HepG2 (cell line): ENCODE measurements at regions not wholly inside any gene's neighbourhood (a gene's known extent, or its start where the extent isn't known, plus 50 kb on each side); places are given as distances from the start of the nearest gene placed in this dataset.

Source experiments
- ATAC-seq: fragments of 200-7000 bp; cut with Tn5 transposase; 3 replicates; pipeline ENCODE4 v1.9.1; 2020; ENCODE audit warnings: mild to moderate bottlenecking, moderate library complexity
- BruUV-seq: library from RNA; stranded (reverse); fragments of 400-500 nt; replicated peaks from 2 replicates; lab custom pipeline; 2021; lab: Mats Ljungman, UMichigan
- CTCF ChIA-PET: fragments of 300-600 bp; formaldehyde crosslinking; extraction: SDS; loops from one replicate; lab custom pipeline; 2021; ENCODE audit warnings: low total read pairs, inconsistent platforms, low intra/inter-chr PET ratio; lab: Yijun Ruan, JAX
- POLR2A ChIA-PET: fragments of 350-600 bp; sonication (Branson Sonifier 250); formaldehyde crosslinking; loops from one replicate; lab custom pipeline; 2020; ENCODE audit warnings: antibody characterized with exemption, inconsistent platforms; lab: Yijun Ruan, JAX
- DNase-seq: peaks from one replicate; pipeline ENCODE4 v3.0.0-alpha.2; 2015; ENCODE audit warnings: low spot score
- FAIRE-seq: peaks from 3 replicates; lab custom pipeline; 2011; peaks lifted over from hg19 to GRCh38; lab: Jason Lieb, UNC
- H2AFZ ChIP-seq: one replicate; pipeline ENCODE4 v1.6.1; 2011; ENCODE audit warnings: low read length, inconsistent platforms
- H3K27ac ChIP-seq: fragments of 300-600 bp; 3 replicates; pipeline ENCODE4 v1.8.0; 2011; ENCODE audit warnings: mixed run types, mild to moderate bottlenecking, mixed read lengths, low read length, inconsistent platforms; ENCODE audit not compliant: insufficient read depth; ENCODE audit errors: extremely low read length
- H3K27me3 ChIP-seq, 2 experiments: fragments of 200-600 bp in 1 of 2; 2 replicates in 1 of 2; 3 replicates in 1 of 2; pipeline versions ENCODE4 v1.6.0 to v1.8.0; 2011; ENCODE audit warnings: low read length in 2 of 2, mild to moderate bottlenecking in 2 of 2, moderate library complexity in 2 of 2, inconsistent platforms in 1 of 2; ENCODE audit not compliant: insufficient read depth in 2 of 2, control insufficient read depth in 1 of 2
- H3K36me3 ChIP-seq, 2 experiments: fragments of 200-600 bp in 1 of 2; replicated peaks in 1 of 2; 2 replicates in 1 of 2; 3 replicates in 1 of 2; pipeline versions ENCODE4 v1.5.1 to v1.8.0; 2011; ENCODE audit warnings: low read length in 2 of 2, inconsistent platforms in 1 of 2; ENCODE audit not compliant: insufficient read depth in 2 of 2, control insufficient read depth in 1 of 2
- H3K4me1 ChIP-seq: 2 replicates; pipeline ENCODE4 v1.5.1; 2012; ENCODE audit warnings: low read length, inconsistent platforms; ENCODE audit not compliant: insufficient read depth
- H3K4me2 ChIP-seq: 2 replicates; pipeline ENCODE4 v1.6.0; 2011; ENCODE audit warnings: low read depth, low read length, inconsistent platforms
- H3K4me3 ChIP-seq, 3 experiments: fragments of 200-600 bp in 1 of 3; sonication (generic), shearing (Covaris generic) in 1 of 3; replicated peaks in 1 of 3; 2 replicates each; pipeline ENCODE4 v1.5.1; 2011 to 2016; ENCODE audit warnings: low read length in 3 of 3, inconsistent platforms in 2 of 3, low read depth in 2 of 3, mild to moderate bottlenecking in 2 of 3, control low read depth in 1 of 3, mixed read lengths in 1 of 3; ENCODE audit not compliant: insufficient read depth in 1 of 3
- H3K79me2 ChIP-seq: one replicate; pipeline ENCODE4 v1.6.1; 2011; ENCODE audit warnings: low read length, inconsistent platforms; ENCODE audit not compliant: insufficient read depth
- H3K9ac ChIP-seq: 2 replicates; pipeline ENCODE4 v1.6.0; 2011; ENCODE audit warnings: mild to moderate bottlenecking, low read depth, low read length, inconsistent platforms; ENCODE audit not compliant: insufficient read depth
- H3K9me3 ChIP-seq: 2 replicates; pipeline ENCODE4 v1.5.1; 2012; ENCODE audit warnings: mild to moderate bottlenecking, low read length
- H4K20me1 ChIP-seq: 2 replicates; pipeline ENCODE4 v1.6.0; 2011; ENCODE audit warnings: inconsistent platforms, mild to moderate bottlenecking, low read length, moderate library complexity; ENCODE audit not compliant: insufficient read depth
- ARNTL ChIP-seq: sonication (generic); formaldehyde crosslinking; IDR thresholded peaks from 2 replicates; pipeline ENCODE4 v1.4.0; 2020; ENCODE audit warnings: mild to moderate bottlenecking, missing genetic modification reagents
- MATR3 ChIP-seq: sonication (generic); formaldehyde crosslinking; IDR thresholded peaks from 2 replicates; pipeline ENCODE4 v1.4.0; 2020; ENCODE audit warnings: missing genetic modification reagents
- SMAD1 ChIP-seq: sonication (generic); formaldehyde crosslinking; IDR thresholded peaks from 2 replicates; pipeline ENCODE4 v1.4.0; 2020; ENCODE audit warnings: missing genetic modification reagents, low read depth, mild to moderate bottlenecking, borderline replicate concordance
- ZNF3 ChIP-seq: IDR thresholded peaks from 2 replicates; pipeline ENCODE4 v1.7.0; 2017; ENCODE audit warnings: inconsistent platforms
- ZNF768 ChIP-seq: sonication (generic); formaldehyde crosslinking; IDR thresholded peaks from 2 replicates; pipeline ENCODE4 v1.4.0; 2020; ENCODE audit warnings: missing genetic modification reagents
- ZNF782 ChIP-seq: sonication (generic); formaldehyde crosslinking; IDR thresholded peaks from 2 replicates; pipeline ENCODE4 v1.4.0; 2020; ENCODE audit warnings: missing genetic modification reagents, mild to moderate bottlenecking, borderline replicate concordance
- WGBS: methylation state at CpG from one replicate; pipeline ENCODE4 v1.1.6; 2017; ENCODE audit warnings: low lambda C conversion rate; 5-methylcytosine and 5-hydroxymethylcytosine counted together
- in situ Hi-C: cut with HindIII; loops from 2 replicates; pipeline ENCODE4 v1.10.0; 2017; ENCODE audit warnings: low pct_unique_long_range_greater_than_20kb; ENCODE audit not compliant: extremely low pct_ligation_motif_present
- intact Hi-C: fragments of 100-400 bp; cut with micrococcal nuclease; formaldehyde crosslinking; loops from one replicate; pipeline ENCODE4 v1.10.0; 2022; ENCODE audit not compliant: unreplicated experiment
- TF ChIP-seq, protein P1 (sequence below), 2 experiments: sonication (generic) in 1 of 2; formaldehyde crosslinking in 1 of 2; IDR thresholded peaks; 2 replicates each; pipeline versions ENCODE4 v1.4.0 to v1.6.1; 2018 to 2020; ENCODE audit warnings: missing genetic modification reagents in 2 of 2, borderline replicate concordance in 1 of 2, low read depth in 1 of 2, mild to moderate bottlenecking in 1 of 2, missing biosample characterization in 1 of 2
- TF ChIP-seq, protein P2 (sequence below): sonication (generic); formaldehyde crosslinking; IDR thresholded peaks from 2 replicates; pipeline ENCODE4 v1.5.0; 2020; ENCODE audit warnings: mild to moderate bottlenecking, missing genetic modification reagents, moderate library complexity
- TF ChIP-seq, protein P3 (sequence below): sonication (generic); formaldehyde crosslinking; IDR thresholded peaks from 2 replicates; pipeline ENCODE4 v1.4.0; 2020; ENCODE audit warnings: missing genetic modification reagents, borderline replicate concordance

DNA sequence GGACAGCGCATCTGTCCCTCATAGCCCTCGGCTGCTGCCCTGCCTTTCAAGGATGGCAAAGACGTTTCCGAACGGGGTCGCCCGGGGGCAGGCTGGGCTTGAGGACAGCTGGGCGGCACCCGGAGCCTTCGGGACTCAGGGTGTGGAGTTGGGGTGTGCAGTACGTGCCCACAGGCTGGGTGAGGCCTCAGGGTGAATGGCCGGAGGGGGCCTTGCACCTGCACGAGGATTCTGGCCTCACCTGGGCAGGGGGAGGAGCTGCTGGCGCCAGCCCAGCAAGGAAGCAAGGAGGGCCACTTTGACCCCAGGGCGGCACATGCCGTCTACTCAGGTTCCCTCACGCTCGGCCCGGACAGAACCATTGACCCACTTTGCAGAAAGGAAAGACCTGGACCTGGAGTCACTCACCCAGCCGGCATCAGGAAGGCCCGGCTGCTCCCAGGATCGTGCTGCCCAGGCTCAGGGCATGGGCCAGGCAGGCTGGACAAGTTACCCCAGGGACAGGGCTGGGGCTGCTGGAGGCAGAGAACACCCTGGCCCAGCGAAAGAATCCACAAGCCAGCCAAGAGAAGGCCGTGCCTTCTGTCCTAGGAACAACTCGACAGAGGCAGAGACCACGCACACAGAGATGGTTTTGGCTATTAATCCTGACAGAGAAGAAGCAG lies 65.1 kb upstream of the TTC34 start:
- peaks cover 17 to 63% of the 10 kb centered on the region in 2 experiments for H3K27me3 ChIP-seq
- WGBS = 4% methylated on average over 11 of the region's 26 CpGs
- peaks cover 8% of the 10 kb centered on the region for H3K9me3 ChIP-seq
- FAIRE-seq (no peak), DNase-seq (no peak), ATAC-seq (no peak)
- in situ Hi-C loops (no loop called here), intact Hi-C loops (no loop called here)
- H2AFZ ChIP-seq = no peak overlapping the region
- H3K36me3 ChIP-seq = no peaks in the 10 kb centered on the region
- CTCF ChIA-PET = no interaction called here
- H3K4me1 ChIP-seq = no peaks in the 10 kb centered on the region
- no peaks in the 10 kb centered on the region; the same call in 1 of the 2 replicates for H4K20me1 ChIP-seq
- no peak overlapping the region for H3K27ac ChIP-seq
- H3K9ac ChIP-seq = no peak overlapping the region
- H3K4me2 ChIP-seq = no peak overlapping the region
- no TSS peak for BruUV-seq
- POLR2A ChIA-PET = no interaction called here
- no peak overlapping the region for H3K4me3 ChIP-seq
- H3K79me2 ChIP-seq = no peaks in the 10 kb centered on the region
- TF ChIP-seq, protein P1, sequence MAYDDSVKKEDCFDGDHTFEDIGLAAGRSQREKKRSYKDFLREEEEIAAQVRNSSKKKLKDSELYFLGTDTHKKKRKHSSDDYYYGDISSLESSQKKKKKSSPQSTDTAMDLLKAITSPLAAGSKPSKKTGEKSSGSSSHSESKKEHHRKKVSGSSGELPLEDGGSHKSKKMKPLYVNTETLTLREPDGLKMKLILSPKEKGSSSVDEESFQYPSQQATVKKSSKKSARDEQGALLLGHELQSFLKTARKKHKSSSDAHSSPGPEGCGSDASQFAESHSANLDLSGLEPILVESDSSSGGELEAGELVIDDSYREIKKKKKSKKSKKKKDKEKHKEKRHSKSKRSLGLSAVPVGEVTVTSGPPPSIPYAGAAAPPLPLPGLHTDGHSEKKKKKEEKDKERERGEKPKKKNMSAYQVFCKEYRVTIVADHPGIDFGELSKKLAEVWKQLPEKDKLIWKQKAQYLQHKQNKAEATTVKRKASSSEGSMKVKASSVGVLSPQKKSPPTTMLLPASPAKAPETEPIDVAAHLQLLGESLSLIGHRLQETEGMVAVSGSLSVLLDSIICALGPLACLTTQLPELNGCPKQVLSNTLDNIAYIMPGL (CRISPR knock-in tag; IDR thresholded peaks at IDR 0.05; ENCODE audit: borderline replicate concordance in 1 of 2, low read depth in 1 of 2) = no peak
- TF ChIP-seq, protein P2, sequence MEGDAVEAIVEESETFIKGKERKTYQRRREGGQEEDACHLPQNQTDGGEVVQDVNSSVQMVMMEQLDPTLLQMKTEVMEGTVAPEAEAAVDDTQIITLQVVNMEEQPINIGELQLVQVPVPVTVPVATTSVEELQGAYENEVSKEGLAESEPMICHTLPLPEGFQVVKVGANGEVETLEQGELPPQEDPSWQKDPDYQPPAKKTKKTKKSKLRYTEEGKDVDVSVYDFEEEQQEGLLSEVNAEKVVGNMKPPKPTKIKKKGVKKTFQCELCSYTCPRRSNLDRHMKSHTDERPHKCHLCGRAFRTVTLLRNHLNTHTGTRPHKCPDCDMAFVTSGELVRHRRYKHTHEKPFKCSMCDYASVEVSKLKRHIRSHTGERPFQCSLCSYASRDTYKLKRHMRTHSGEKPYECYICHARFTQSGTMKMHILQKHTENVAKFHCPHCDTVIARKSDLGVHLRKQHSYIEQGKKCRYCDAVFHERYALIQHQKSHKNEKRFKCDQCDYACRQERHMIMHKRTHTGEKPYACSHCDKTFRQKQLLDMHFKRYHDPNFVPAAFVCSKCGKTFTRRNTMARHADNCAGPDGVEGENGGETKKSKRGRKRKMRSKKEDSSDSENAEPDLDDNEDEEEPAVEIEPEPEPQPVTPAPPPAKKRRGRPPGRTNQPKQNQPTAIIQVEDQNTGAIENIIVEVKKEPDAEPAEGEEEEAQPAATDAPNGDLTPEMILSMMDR (CRISPR knock-in tag) = peak; percentile 13; the same call in 1 of the 2 replicates

DNA sequence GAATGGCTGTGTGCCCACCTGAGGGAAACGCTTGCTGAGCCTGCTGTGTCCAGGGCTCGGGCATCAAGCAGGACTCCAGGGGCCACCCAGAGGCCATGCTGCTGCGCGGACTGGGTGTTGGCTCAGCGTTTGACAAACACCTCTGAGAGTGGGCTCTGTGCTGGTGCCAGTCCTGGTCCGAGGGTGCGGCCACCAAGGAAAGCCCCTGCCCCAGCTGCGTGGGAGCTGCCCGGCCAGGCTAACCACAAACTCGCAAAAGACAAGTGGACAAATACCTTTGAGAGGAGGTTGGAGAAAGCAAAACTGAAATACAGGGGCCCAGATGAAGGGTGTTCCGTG lies 65.6 kb upstream of the TTC34 start:
- FAIRE-seq (no peak), ATAC-seq (no peak)
- peaks cover 17 to 59% of the 10 kb centered on the region in 2 experiments for H3K27me3 ChIP-seq
- TF ChIP-seq ZNF768 (CRISPR knock-in tag) (no peak), SMAD1 (CRISPR knock-in tag) (no peak), ZNF3 (CRISPR knock-in tag) (no peak), MATR3 (CRISPR knock-in tag) (no peak), ZNF782 (CRISPR knock-in tag) (no peak), ARNTL (CRISPR knock-in tag) (no peak)
- TF ChIP-seq, protein P3, sequence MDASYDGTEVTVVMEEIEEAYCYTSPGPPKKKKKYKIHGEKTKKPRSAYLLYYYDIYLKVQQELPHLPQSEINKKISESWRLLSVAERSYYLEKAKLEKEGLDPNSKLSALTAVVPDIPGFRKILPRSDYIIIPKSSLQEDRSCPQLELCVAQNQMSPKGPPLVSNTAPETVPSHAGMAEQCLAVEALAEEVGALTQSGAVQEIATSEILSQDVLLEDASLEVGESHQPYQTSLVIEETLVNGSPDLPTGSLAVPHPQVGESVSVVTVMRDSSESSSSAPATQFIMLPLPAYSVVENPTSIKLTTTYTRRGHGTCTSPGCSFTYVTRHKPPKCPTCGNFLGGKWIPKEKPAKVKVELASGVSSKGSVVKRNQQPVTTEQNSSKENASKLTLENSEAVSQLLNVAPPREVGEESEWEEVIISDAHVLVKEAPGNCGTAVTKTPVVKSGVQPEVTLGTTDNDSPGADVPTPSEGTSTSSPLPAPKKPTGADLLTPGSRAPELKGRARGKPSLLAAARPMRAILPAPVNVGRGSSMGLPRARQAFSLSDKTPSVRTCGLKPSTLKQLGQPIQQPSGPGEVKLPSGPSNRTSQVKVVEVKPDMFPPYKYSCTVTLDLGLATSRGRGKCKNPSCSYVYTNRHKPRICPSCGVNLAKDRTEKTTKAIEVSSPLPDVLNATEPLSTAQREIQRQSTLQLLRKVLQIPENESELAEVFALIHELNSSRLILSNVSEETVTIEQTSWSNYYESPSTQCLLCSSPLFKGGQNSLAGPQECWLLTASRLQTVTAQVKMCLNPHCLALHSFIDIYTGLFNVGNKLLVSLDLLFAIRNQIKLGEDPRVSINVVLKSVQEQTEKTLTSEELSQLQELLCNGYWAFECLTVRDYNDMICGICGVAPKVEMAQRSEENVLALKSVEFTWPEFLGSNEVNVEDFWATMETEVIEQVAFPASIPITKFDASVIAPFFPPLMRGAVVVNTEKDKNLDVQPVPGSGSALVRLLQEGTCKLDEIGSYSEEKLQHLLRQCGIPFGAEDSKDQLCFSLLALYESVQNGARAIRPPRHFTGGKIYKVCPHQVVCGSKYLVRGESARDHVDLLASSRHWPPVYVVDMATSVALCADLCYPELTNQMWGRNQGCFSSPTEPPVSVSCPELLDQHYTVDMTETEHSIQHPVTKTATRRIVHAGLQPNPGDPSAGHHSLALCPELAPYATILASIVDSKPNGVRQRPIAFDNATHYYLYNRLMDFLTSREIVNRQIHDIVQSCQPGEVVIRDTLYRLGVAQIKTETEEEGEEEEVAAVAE (CRISPR knock-in tag) = no peak

More for the DNA sequence above, 65.6 kb upstream of the TTC34 start:
- H3K4me1 ChIP-seq = no peaks in the 10 kb centered on the region
- no peak overlapping the region for H2AFZ ChIP-seq
- no TSS peak for BruUV-seq
- intact Hi-C loops (no loop called here), in situ Hi-C loops (no loop called here)
- no peaks in the 10 kb centered on the region; the same call in 1 of the 2 replicates for H4K20me1 ChIP-seq
- ChIA-PET POLR2A (no interaction called here), CTCF (no interaction called here)
- H3K79me2 ChIP-seq = no peaks in the 10 kb centered on the region
- H3K9me3 ChIP-seq = peaks cover 10% of the 10 kb centered on the region
- no peak overlapping the region for H3K4me3 ChIP-seq
- WGBS = 5% methylated on average over 11 of the region's 11 CpGs
- DNase-seq = no peak
- H3K4me2 ChIP-seq = no peak overlapping the region
- H3K36me3 ChIP-seq = no peaks in the 10 kb centered on the region
- H3K9ac ChIP-seq = no peak overlapping the region
- no peak overlapping the region for H3K27ac ChIP-seq
